ENCODE measurements at regions not wholly inside any gene's neighbourhood (a gene's known extent, or its start where the extent isn't known, plus 50 kb on each side); places are given as distances from the start of the nearest gene placed in this dataset.
A peak's percentile ranks its signal among the peaks of the same experiment; 100 is the strongest.

- 47 to 50% methylated on average over 4 of the region's 4 CpGs for WGBS, 2 experiments (ENCODE audit: low coverage in 1 of 2, low lambda C conversion rate in 2 of 2, missing lambda C conversion rate in 2 of 2)
- Histone ChIP-seq H3K4me2 (ENCODE audit: unreplicated experiment) (no peak overlapping the region), H3K9ac (no peak overlapping the region), H3K36me3 (ENCODE audit: low read depth) (no peaks in the 10 kb centered on the region), H3K4me3 (no peak overlapping the region), H3K4me1 (ENCODE audit: insufficient read depth) (no peaks in the 10 kb centered on the region), H4K20me1 (ENCODE audit: insufficient read depth) (no peaks in the 10 kb centered on the region), H3K79me2 (ENCODE audit: insufficient read depth) (no peaks in the 10 kb centered on the region), H3K9me3 (ENCODE audit: low read depth) (peaks cover 3% of the 10 kb centered on the region), H2AFZ (no peak overlapping the region), H3K9me2 (ENCODE audit: insufficient read depth) (no peaks in the 10 kb centered on the region), H3K27me3 (replicated peaks; ENCODE audit: insufficient read depth) (no peaks in the 10 kb centered on the region), H3K27ac (no peak overlapping the region), H3F3A (ENCODE audit: insufficient read depth) (peaks cover 12% of the 10 kb centered on the region; the same call in 1 of the 2 replicates)
- no peak for DNase-seq
- in situ Hi-C loops (cut with MboI), result no loop called here
- no peak for TF ChIP-seq EZH2 (IDR thresholded peaks at IDR 0.05; ENCODE audit: insufficient read depth, poor library complexity, severe bottlenecking)
- no peak for TF ChIP-seq EZH2phosphoT487 (IDR thresholded peaks at IDR 0.05; ENCODE audit: insufficient read depth, low read depth)
These were observed 827.2 kb downstream of the MAT2B start for GRCh38 chr5:164332349-164333196.

- in situ Hi-C loops (cut with MboI), result no loop called here
- peaks cover 12% of the 10 kb centered on the region; the same call in 1 of the 2 replicates for H3F3A ChIP-seq (ENCODE audit: insufficient read depth)
- peak; percentile 46 for DNase-seq
- H3K9me3 ChIP-seq (ENCODE audit: low read depth), result peaks cover 3% of the 10 kb centered on the region
- H3K27ac ChIP-seq, result no peak overlapping the region
- no peak overlapping the region for H3K4me2 ChIP-seq (ENCODE audit: unreplicated experiment)
- no peaks in the 10 kb centered on the region for H3K4me1 ChIP-seq (ENCODE audit: insufficient read depth)
- H3K9ac ChIP-seq, result no peak overlapping the region
- TF ChIP-seq EZH2 (IDR thresholded peaks at IDR 0.05; ENCODE audit: insufficient read depth, poor library complexity, severe bottlenecking), result no peak
- no peak for TF ChIP-seq EZH2phosphoT487 (IDR thresholded peaks at IDR 0.05; ENCODE audit: insufficient read depth, low read depth)
- no peaks in the 10 kb centered on the region for H3K79me2 ChIP-seq (ENCODE audit: insufficient read depth)
- 3 to 10% methylated on average over 1 of the region's 1 CpG for WGBS, 2 experiments (ENCODE audit: low coverage in 1 of 2, low lambda C conversion rate in 2 of 2, missing lambda C conversion rate in 2 of 2)
- no peaks in the 10 kb centered on the region for H3K27me3 ChIP-seq (replicated peaks; ENCODE audit: insufficient read depth)
- H2AFZ ChIP-seq, result no peak overlapping the region
- H4K20me1 ChIP-seq (ENCODE audit: insufficient read depth), result no peaks in the 10 kb centered on the region
- H3K4me3 ChIP-seq, result no peak overlapping the region
- H3K36me3 ChIP-seq (ENCODE audit: low read depth), result no peaks in the 10 kb centered on the region
- H3K9me2 ChIP-seq (ENCODE audit: insufficient read depth), result no peaks in the 10 kb centered on the region
These were observed 830.4 kb downstream of the MAT2B start for GRCh38 chr5:164335837-164336236.

GRCh38 chr5:164336276-164336675 is 830.9 kb downstream of the MAT2B start:
- H2AFZ ChIP-seq, result no peak overlapping the region
- no peak for DNase-seq
- no peak overlapping the region for H3K9ac ChIP-seq
- no peak for TF ChIP-seq EZH2 (IDR thresholded peaks at IDR 0.05; ENCODE audit: insufficient read depth, poor library complexity, severe bottlenecking)
- in situ Hi-C loops (cut with MboI), result no loop called here
- H3K4me2 ChIP-seq (ENCODE audit: unreplicated experiment), result no peak overlapping the region
- no peaks in the 10 kb centered on the region for H4K20me1 ChIP-seq (ENCODE audit: insufficient read depth)
- H3K9me2 ChIP-seq (ENCODE audit: insufficient read depth), result no peaks in the 10 kb centered on the region
- H3K4me3 ChIP-seq, result no peak overlapping the region
- H3K27ac ChIP-seq, result no peak overlapping the region
- 6% methylated on average over 1 of the region's 1 CpG for WGBS, 2 experiments (ENCODE audit: low coverage in 1 of 2, low lambda C conversion rate in 2 of 2, missing lambda C conversion rate in 2 of 2)
- no peaks in the 10 kb centered on the region for H3K4me1 ChIP-seq (ENCODE audit: insufficient read depth)
- no peaks in the 10 kb centered on the region for H3K79me2 ChIP-seq (ENCODE audit: insufficient read depth)
- H3K27me3 ChIP-seq (replicated peaks; ENCODE audit: insufficient read depth), result no peaks in the 10 kb centered on the region
- H3K36me3 ChIP-seq (ENCODE audit: low read depth), result no peaks in the 10 kb centered on the region
- H3K9me3 ChIP-seq (ENCODE audit: low read depth), result peaks cover 3% of the 10 kb centered on the region
- H3F3A ChIP-seq (ENCODE audit: insufficient read depth), result peaks cover 12% of the 10 kb centered on the region; the same call in 1 of the 2 replicates

- TF ChIP-seq EZH2 (IDR thresholded peaks at IDR 0.05; ENCODE audit: insufficient read depth, poor library complexity, severe bottlenecking) (no peak), EZH2phosphoT487 (IDR thresholded peaks at IDR 0.05; ENCODE audit: insufficient read depth, low read depth) (no peak)
- Histone ChIP-seq H3K36me3 (ENCODE audit: low read depth) (no peaks in the 10 kb centered on the region), H2AFZ (no peak overlapping the region), H3K9me2 (ENCODE audit: insufficient read depth) (no peaks in the 10 kb centered on the region), H3K27me3 (replicated peaks; ENCODE audit: insufficient read depth) (no peaks in the 10 kb centered on the region), H3K4me3 (no peak overlapping the region), H3F3A (ENCODE audit: insufficient read depth) (peaks cover 12% of the 10 kb centered on the region; the same call in 1 of the 2 replicates), H3K4me2 (ENCODE audit: unreplicated experiment) (no peak overlapping the region), H3K79me2 (ENCODE audit: insufficient read depth) (no peaks in the 10 kb centered on the region), H3K27ac (no peak overlapping the region), H4K20me1 (ENCODE audit: insufficient read depth) (no peaks in the 10 kb centered on the region), H3K4me1 (ENCODE audit: insufficient read depth) (no peaks in the 10 kb centered on the region), H3K9me3 (ENCODE audit: low read depth) (peaks cover 3% of the 10 kb centered on the region), H3K9ac (no peak overlapping the region)
- peak; percentile 61 for DNase-seq
- in situ Hi-C loops (cut with MboI), result no loop called here
- 14 to 28% methylated on average over 2 of the region's 2 CpGs for WGBS, 2 experiments (ENCODE audit: low coverage in 1 of 2, low lambda C conversion rate in 2 of 2, missing lambda C conversion rate in 2 of 2)
These were observed 831.5 kb downstream of the MAT2B start for GRCh38 chr5:164336906-164337305.
